A549 (cell line): ENCODE measurements at regions not wholly inside any gene's neighbourhood (a gene's known extent, or its start where the extent isn't known, plus 50 kb on each side); places are given as distances from the start of the nearest gene placed in this dataset.
A peak's percentile ranks its signal among the peaks of the same experiment; 100 is the strongest.

Source experiments
- ATAC-seq, 2 experiments: fragments of 200-7000 bp in 1 of 2; fragments of >200 bp in 1 of 2; cut with Nextera tagmentation in 1 of 2; cut with Tn5 transposase in 1 of 2; 3 replicates each; pipeline versions ENCODE4 v1.8.0 to v1.9.1; 2018 to 2020; ENCODE audit warnings: mild to moderate bottlenecking in 1 of 2, moderate library complexity in 1 of 2
- CTCF ChIA-PET: fragments of 300-600 bp; sonication (Branson Sonifier 250); formaldehyde crosslinking; extraction: SDS; loops from one replicate; lab custom pipeline; 2021; ENCODE audit warnings: antibody characterized with exemption, inconsistent platforms; lab: Yijun Ruan, JAX
- POLR2A ChIA-PET: fragments of 350-600 bp; formaldehyde crosslinking; extraction: SDS; loops from one replicate; lab custom pipeline; 2021; ENCODE audit warnings: antibody characterized with exemption, inconsistent platforms; lab: Yijun Ruan, JAX
- DNase-seq, 2 experiments: peaks; one replicate each; pipeline versions ENCODE4 v3.0.0 to v3.0.0-alpha.2; 2011 to 2016; ENCODE audit warnings: low read depth in 1 of 2, low spot score in 1 of 2
- FAIRE-seq: peaks from 2 replicates; lab custom pipeline; 2011; peaks lifted over from hg19 to GRCh38; lab: Jason Lieb, UNC
- H3K27ac ChIP-seq, 2 experiments: fragments of >200 bp; sonication (Bioruptor Twin); formaldehyde crosslinking; 3 replicates each; pipeline ENCODE4 v1.5.1; 2016 to 2017
- H3K4me1 ChIP-seq: fragments of >200 bp; sonication (Bioruptor Twin); formaldehyde crosslinking; 3 replicates; pipeline ENCODE4 v1.6.1; 2016
- H3K4me2 ChIP-seq: fragments of >200 bp; sonication (Bioruptor Twin); formaldehyde crosslinking; 3 replicates; pipeline ENCODE4 v1.6.1; 2016
- H3K4me3 ChIP-seq: fragments of >200 bp; sonication (Bioruptor Twin); formaldehyde crosslinking; 3 replicates; pipeline ENCODE4 v1.5.1; 2016
- H3K9me3 ChIP-seq: fragments of >200 bp; sonication (Bioruptor Twin); formaldehyde crosslinking; 3 replicates; pipeline ENCODE4 v1.6.1; 2016
- BCL3 ChIP-seq: fragments of >200 bp; sonication (Bioruptor Twin); formaldehyde crosslinking; IDR thresholded peaks from 3 replicates; pipeline ENCODE4 v1.6.1; 2016
- BHLHE40 ChIP-seq: IDR thresholded peaks from 2 replicates; pipeline ENCODE4 v1.6.1; 2012; ENCODE audit warnings: low read depth, low read length, inconsistent platforms
- CBX2 ChIP-seq: fragments of 200-600 bp; sonication (generic); IDR thresholded peaks from 2 replicates; pipeline ENCODE4 v1.6.1; 2016; ENCODE audit warnings: low read depth, mild to moderate bottlenecking, borderline replicate concordance
- CBX8 ChIP-seq: fragments of 200-600 bp; sonication (generic); IDR thresholded peaks from 2 replicates; pipeline ENCODE4 v1.6.1; 2016
- CHD2 ChIP-seq: fragments of 150-350 bp; IDR thresholded peaks from 2 replicates; pipeline ENCODE4 v1.6.1; 2014; ENCODE audit warnings: low read length; ENCODE audit not compliant: partially characterized antibody
- CHD4 ChIP-seq: fragments of 200-600 bp; sonication (generic); IDR thresholded peaks from 2 replicates; pipeline ENCODE4 v1.6.1; 2016; ENCODE audit warnings: antibody characterized with exemption, mild to moderate bottlenecking, borderline replicate concordance
- ELK1 ChIP-seq: fragments of 150-350 bp; IDR thresholded peaks from 2 replicates; pipeline ENCODE4 v1.6.1; 2014; ENCODE audit warnings: low read depth, mild to moderate bottlenecking, low read length
- EP300 ChIP-seq, 2 experiments: fragments of >200 bp; sonication (Bioruptor Twin); formaldehyde crosslinking; IDR thresholded peaks; 2 replicates in 1 of 2; 3 replicates in 1 of 2; pipeline ENCODE4 v1.6.1; 2016 to 2017
- HMGXB4 ChIP-seq: fragments of 250-450 bp; sonication (Bioruptor Pico); IDR thresholded peaks from 2 replicates; pipeline ENCODE4 v1.5.0; 2021; ENCODE audit warnings: mild to moderate bottlenecking, moderate library complexity, borderline replicate concordance
- HOXB13 ChIP-seq: fragments of 250-450 bp; sonication (Bioruptor Pico); IDR thresholded peaks from 2 replicates; pipeline ENCODE4 v1.5.0; 2020; ENCODE audit warnings: low read depth, mild to moderate bottlenecking, moderate library complexity
- HOXB5 ChIP-seq: fragments of 250-450 bp; sonication (Bioruptor Pico); IDR thresholded peaks from 2 replicates; pipeline ENCODE4 v1.5.0; 2020; ENCODE audit warnings: mild to moderate bottlenecking, moderate library complexity
- JUNB ChIP-seq: fragments of >200 bp; sonication (Bioruptor Twin); formaldehyde crosslinking; IDR thresholded peaks from 2 replicates; pipeline ENCODE4 v1.6.1; 2016
- KDM5A ChIP-seq: fragments of 200-600 bp; sonication (generic); IDR thresholded peaks from 2 replicates; pipeline ENCODE4 v1.6.1; 2016; ENCODE audit warnings: antibody characterized with exemption, mild to moderate bottlenecking
- MAFK ChIP-seq: fragments of 450-650 bp; IDR thresholded peaks from 2 replicates; pipeline ENCODE4 v1.6.1; 2014; ENCODE audit not compliant: partially characterized antibody
- MAX ChIP-seq: IDR thresholded peaks from 2 replicates; pipeline ENCODE4 v1.6.1; 2012
- MAZ ChIP-seq: fragments of 150-350 bp; IDR thresholded peaks from 2 replicates; pipeline ENCODE4 v1.6.1; 2014; ENCODE audit warnings: antibody characterized with exemption, low read depth, low read length, borderline replicate concordance
- MYC ChIP-seq: IDR thresholded peaks from 2 replicates; pipeline ENCODE4 v1.6.1; 2012; ENCODE audit warnings: mild to moderate bottlenecking, inconsistent platforms, low read length, improper control_type of control experiment, borderline replicate concordance
- NPAS2 ChIP-seq: fragments of 250-450 bp; sonication (Bioruptor Pico); IDR thresholded peaks from 2 replicates; pipeline ENCODE4 v1.8.0; 2022; ENCODE audit warnings: mild to moderate bottlenecking, moderate library complexity, borderline replicate concordance
- POLR2AphosphoS2 ChIP-seq: conservative IDR thresholded peaks from 2 replicates; pipeline ENCODE4 v1.6.1; 2012; ENCODE audit warnings: low read length, improper control_type of control experiment, inconsistent platforms
- RAD21 ChIP-seq, 2 experiments: fragments of >200 bp in 1 of 2; sonication (Bioruptor Twin) in 1 of 2; formaldehyde crosslinking in 1 of 2; IDR thresholded peaks in 1 of 2; conservative IDR thresholded peaks in 1 of 2; 2 replicates in 1 of 2; 3 replicates in 1 of 2; pipeline ENCODE4 v1.6.1; 2012 to 2018; ENCODE audit warnings: inconsistent platforms in 1 of 2
- REST ChIP-seq: fragments of 200-600 bp; sonication (generic); IDR thresholded peaks from 2 replicates; pipeline ENCODE4 v1.6.1; 2016; ENCODE audit warnings: antibody characterized with exemption, mild to moderate bottlenecking, moderate library complexity
- RFX5 ChIP-seq: fragments of 450-650 bp; IDR thresholded peaks from 2 replicates; pipeline ENCODE4 v1.7.1; 2014; ENCODE audit warnings: antibody characterized with exemption, mild to moderate bottlenecking, moderate library complexity
- TFCP2L1 ChIP-seq: fragments of 250-450 bp; sonication (Bioruptor Pico); IDR thresholded peaks from 2 replicates; pipeline ENCODE4 v1.5.0; 2021; ENCODE audit warnings: mild to moderate bottlenecking
- TP53 ChIP-seq: fragments of 250-450 bp; sonication (Bioruptor Pico); IDR thresholded peaks from 2 replicates; pipeline ENCODE4 v1.5.0; 2021; ENCODE audit warnings: mild to moderate bottlenecking, moderate library complexity
- USF2 ChIP-seq: fragments of 450-650 bp; IDR thresholded peaks from 2 replicates; pipeline ENCODE4 v1.6.1; 2014; ENCODE audit warnings: antibody characterized with exemption
- ZSCAN20 ChIP-seq: fragments of 250-450 bp; sonication (Bioruptor Pico); IDR thresholded peaks from 2 replicates; pipeline ENCODE4 v1.8.0; 2022; ENCODE audit warnings: mild to moderate bottlenecking, moderate library complexity
- WGBS: methylation state at CpG from one replicate; pipeline ENCODE4 v1.1.6; 2017; ENCODE audit errors: missing lambda C conversion rate; 5-methylcytosine and 5-hydroxymethylcytosine counted together

- TF ChIP-seq CHD2, result no peak
- TF ChIP-seq, all 56 proteins: peak for 0
- ChIA-PET POLR2A (no interaction called here), CTCF (no interaction called here)
- ATAC-seq (no peak), DNase-seq (no peak), FAIRE-seq (no peak)
- WGBS, result 89% methylated on average over 5 of the region's 5 CpGs
- no peaks in the 10 kb centered on the region for H3K9me3 ChIP-seq
- H3K4me1 ChIP-seq, result peaks cover 24% of the 10 kb centered on the region
- H3K4me3 ChIP-seq, result no peak overlapping the region
- H3K27ac ChIP-seq, result peak overlapping the region in 1 of 2 experiments; percentile 77; a peak in 2 of 6 replicates
- H3K4me2 ChIP-seq, result no peak overlapping the region
Measured at GRCh38 chr3:66552846-66553245, 52.0 kb upstream of the LRIG1 start.

- CTCF ChIA-PET, result no interaction called here
- ATAC-seq (no peak), FAIRE-seq (no peak), DNase-seq (no peak)
- no peak for TF ChIP-seq REST
- TF ChIP-seq POLR2AphosphoS2, result no peak
- TF ChIP-seq RAD21 (conservative IDR thresholded peaks at IDR 0.05 in 1 of 2, IDR thresholded peaks at IDR 0.05 in 1 of 2), result no peak
- no peak for TF ChIP-seq EP300 (IDR thresholded peaks at IDR 0.05)
- no peak for TF ChIP-seq RFX5
- TF ChIP-seq HOXB13 (CRISPR knock-in tag), result no peak
- TF ChIP-seq MAX, result no peak
- no peak for TF ChIP-seq BHLHE40
- no peak for TF ChIP-seq TP53 (CRISPR knock-in tag)
- TF ChIP-seq CHD4, result no peak
- TF ChIP-seq USF2, result no peak
- TF ChIP-seq CHD2, result no peak
- no peak for TF ChIP-seq MAZ
- no peak for TF ChIP-seq ZSCAN20
- no peak for TF ChIP-seq TFCP2L1
- TF ChIP-seq CBX2, result no peak
- no peak for TF ChIP-seq HOXB5 (CRISPR knock-in tag)
- TF ChIP-seq NPAS2 (CRISPR knock-in tag), result no peak
- peak overlapping the region; percentile 13; the same call in 2 of the 3 replicates for H3K4me2 ChIP-seq
- H3K9me3 ChIP-seq, result no peaks in the 10 kb centered on the region
- peak overlapping the region; percentile 68 to 77 for H3K27ac ChIP-seq
- peaks cover 24% of the 10 kb centered on the region for H3K4me1 ChIP-seq
- WGBS, result 89% methylated on average over 11 of the region's 11 CpGs
- H3K4me3 ChIP-seq, result no peak overlapping the region
- POLR2A ChIA-PET, result no interaction called here
Measured at GRCh38 chr3:66553441-66554113, 52.8 kb upstream of the LRIG1 start.

GRCh38 chr3:66554178-66554577, 53.4 kb upstream of the LRIG1 start:
- peak in 1 of 2 experiments; percentile 47 for DNase-seq
- H3K4me2 ChIP-seq, result peak overlapping the region; percentile 13; the same call in 2 of the 3 replicates
- WGBS, result 71% methylated on average over 1 of the region's 1 CpG
- no peak for FAIRE-seq
- no peak for ATAC-seq
- peak overlapping the region; percentile 68 to 77; a peak in 5 of 6 replicates for H3K27ac ChIP-seq
- POLR2A ChIA-PET, result no interaction called here
- peaks cover 24% of the 10 kb centered on the region for H3K4me1 ChIP-seq
- CTCF ChIA-PET, result no interaction called here
- H3K4me3 ChIP-seq, result no peak overlapping the region
- H3K9me3 ChIP-seq, result no peaks in the 10 kb centered on the region
- TF ChIP-seq KDM5A (no peak), CBX8 (no peak), MAFK (peak; percentile 97), BCL3 (no peak), POLR2AphosphoS2 (no peak), HMGXB4 (CRISPR knock-in tag) (no peak), MYC (no peak), ELK1 (no peak), JUNB (no peak), BHLHE40 (no peak)
